HepG2 (cell line): ENCODE measurements at regions not wholly inside any gene's neighbourhood (a gene's known extent, or its start where the extent isn't known, plus 50 kb on each side); places are given as distances from the start of the nearest gene placed in this dataset.

Experiments
- ATAC-seq: fragments of 200-7000 bp; cut with Tn5 transposase; 3 replicates; pipeline ENCODE4 v1.9.1; 2020; ENCODE audit warnings: mild to moderate bottlenecking, moderate library complexity
- BruUV-seq: library from RNA; stranded (reverse); fragments of 400-500 nt; replicated peaks from 2 replicates; lab custom pipeline; 2021; lab: Mats Ljungman, UMichigan
- CTCF ChIA-PET: fragments of 300-600 bp; formaldehyde crosslinking; extraction: SDS; loops from one replicate; lab custom pipeline; 2021; ENCODE audit warnings: low total read pairs, inconsistent platforms, low intra/inter-chr PET ratio; lab: Yijun Ruan, JAX
- POLR2A ChIA-PET: fragments of 350-600 bp; sonication (Branson Sonifier 250); formaldehyde crosslinking; loops from one replicate; lab custom pipeline; 2020; ENCODE audit warnings: antibody characterized with exemption, inconsistent platforms; lab: Yijun Ruan, JAX
- DNase-seq: peaks from one replicate; pipeline ENCODE4 v3.0.0-alpha.2; 2015; ENCODE audit warnings: low spot score
- FAIRE-seq: peaks from 3 replicates; lab custom pipeline; 2011; peaks lifted over from hg19 to GRCh38; lab: Jason Lieb, UNC
- H2AFZ ChIP-seq: one replicate; pipeline ENCODE4 v1.6.1; 2011; ENCODE audit warnings: low read length, inconsistent platforms
- H3K27ac ChIP-seq: fragments of 300-600 bp; 3 replicates; pipeline ENCODE4 v1.8.0; 2011; ENCODE audit warnings: mixed run types, mild to moderate bottlenecking, mixed read lengths, low read length, inconsistent platforms; ENCODE audit not compliant: insufficient read depth; ENCODE audit errors: extremely low read length
- H3K27me3 ChIP-seq, 2 experiments: fragments of 200-600 bp in 1 of 2; 2 replicates in 1 of 2; 3 replicates in 1 of 2; pipeline versions ENCODE4 v1.6.0 to v1.8.0; 2011; ENCODE audit warnings: low read length in 2 of 2, mild to moderate bottlenecking in 2 of 2, moderate library complexity in 2 of 2, inconsistent platforms in 1 of 2; ENCODE audit not compliant: insufficient read depth in 2 of 2, control insufficient read depth in 1 of 2
- H3K36me3 ChIP-seq, 2 experiments: fragments of 200-600 bp in 1 of 2; replicated peaks in 1 of 2; 2 replicates in 1 of 2; 3 replicates in 1 of 2; pipeline versions ENCODE4 v1.5.1 to v1.8.0; 2011; ENCODE audit warnings: low read length in 2 of 2, inconsistent platforms in 1 of 2; ENCODE audit not compliant: insufficient read depth in 2 of 2, control insufficient read depth in 1 of 2
- H3K4me1 ChIP-seq: 2 replicates; pipeline ENCODE4 v1.5.1; 2012; ENCODE audit warnings: low read length, inconsistent platforms; ENCODE audit not compliant: insufficient read depth
- H3K4me2 ChIP-seq: 2 replicates; pipeline ENCODE4 v1.6.0; 2011; ENCODE audit warnings: low read depth, low read length, inconsistent platforms
- H3K4me3 ChIP-seq, 3 experiments: fragments of 200-600 bp in 1 of 3; sonication (generic), shearing (Covaris generic) in 1 of 3; replicated peaks in 1 of 3; 2 replicates each; pipeline ENCODE4 v1.5.1; 2011 to 2016; ENCODE audit warnings: low read length in 3 of 3, inconsistent platforms in 2 of 3, low read depth in 2 of 3, mild to moderate bottlenecking in 2 of 3, control low read depth in 1 of 3, mixed read lengths in 1 of 3; ENCODE audit not compliant: insufficient read depth in 1 of 3
- H3K79me2 ChIP-seq: one replicate; pipeline ENCODE4 v1.6.1; 2011; ENCODE audit warnings: low read length, inconsistent platforms; ENCODE audit not compliant: insufficient read depth
- H3K9ac ChIP-seq: 2 replicates; pipeline ENCODE4 v1.6.0; 2011; ENCODE audit warnings: mild to moderate bottlenecking, low read depth, low read length, inconsistent platforms; ENCODE audit not compliant: insufficient read depth
- H3K9me3 ChIP-seq: 2 replicates; pipeline ENCODE4 v1.5.1; 2012; ENCODE audit warnings: mild to moderate bottlenecking, low read length
- H4K20me1 ChIP-seq: 2 replicates; pipeline ENCODE4 v1.6.0; 2011; ENCODE audit warnings: inconsistent platforms, mild to moderate bottlenecking, low read length, moderate library complexity; ENCODE audit not compliant: insufficient read depth
- ARNTL ChIP-seq: sonication (generic); formaldehyde crosslinking; IDR thresholded peaks from 2 replicates; pipeline ENCODE4 v1.4.0; 2020; ENCODE audit warnings: mild to moderate bottlenecking, missing genetic modification reagents
- MLLT10 ChIP-seq: sonication (generic); formaldehyde crosslinking; IDR thresholded peaks from 2 replicates; pipeline ENCODE4 v1.4.0; 2020; ENCODE audit warnings: missing genetic modification reagents
- PLSCR1 ChIP-seq: sonication (generic); formaldehyde crosslinking; IDR thresholded peaks from 2 replicates; pipeline ENCODE4 v1.5.0; 2020; ENCODE audit warnings: missing genetic modification reagents, mild to moderate bottlenecking, borderline replicate concordance
- PRDM10 ChIP-seq: sonication (generic); formaldehyde crosslinking; IDR thresholded peaks from 2 replicates; pipeline ENCODE4 v1.4.0; 2020; ENCODE audit warnings: low read depth, missing genetic modification reagents
- RAD51 ChIP-seq: fragments of 450-650 bp; IDR thresholded peaks from 2 replicates; pipeline ENCODE4 v1.6.1; 2016; ENCODE audit warnings: borderline replicate concordance
- SMC3 ChIP-seq: IDR thresholded peaks from 2 replicates; pipeline ENCODE4 v1.6.1; 2011; ENCODE audit warnings: low read length, improper control_type of control experiment
- SNAI1 ChIP-seq: sonication (generic); formaldehyde crosslinking; IDR thresholded peaks from 2 replicates; pipeline ENCODE4 v1.5.0; 2020; ENCODE audit warnings: mild to moderate bottlenecking, missing genetic modification reagents, borderline replicate concordance
- SP140L ChIP-seq: sonication (generic); formaldehyde crosslinking; IDR thresholded peaks from 2 replicates; pipeline ENCODE4 v1.4.0; 2020; ENCODE audit warnings: missing genetic modification reagents, borderline replicate concordance
- ZBTB3 ChIP-seq: sonication (generic); formaldehyde crosslinking; IDR thresholded peaks from 2 replicates; pipeline ENCODE4 v1.4.0; 2020; ENCODE audit warnings: low read depth, mild to moderate bottlenecking, moderate library complexity, missing genetic modification reagents, borderline replicate concordance
- ZBTB44 ChIP-seq: sonication (generic); formaldehyde crosslinking; IDR thresholded peaks from 2 replicates; pipeline ENCODE4 v1.4.0; 2020; ENCODE audit warnings: missing genetic modification reagents
- ZFP1 ChIP-seq: IDR thresholded peaks from 2 replicates; pipeline ENCODE4 v1.6.1; 2016
- ZFYVE20 ChIP-seq: sonication (generic); formaldehyde crosslinking; IDR thresholded peaks from 2 replicates; pipeline ENCODE4 v1.8.0; 2023; ENCODE audit warnings: low read depth, mild to moderate bottlenecking, moderate library complexity, missing genetic modification reagents, borderline replicate concordance
- ZIK1 ChIP-seq: sonication (generic); formaldehyde crosslinking; IDR thresholded peaks from 2 replicates; pipeline ENCODE4 v1.5.0; 2020; ENCODE audit warnings: mild to moderate bottlenecking, low read depth, missing genetic modification reagents, borderline replicate concordance
- ZNF143 ChIP-seq: sonication (generic); formaldehyde crosslinking; IDR thresholded peaks from 2 replicates; pipeline ENCODE4 v1.4.0; 2020; ENCODE audit warnings: missing genetic modification reagents
- ZNF292 ChIP-seq: sonication (generic); formaldehyde crosslinking; IDR thresholded peaks from 2 replicates; pipeline ENCODE4 v1.8.1; 2022; ENCODE audit warnings: mild to moderate bottlenecking, low read depth, missing genetic modification reagents, borderline replicate concordance
- ZNF644 ChIP-seq: IDR thresholded peaks from 2 replicates; pipeline ENCODE4 v1.6.1; 2016; ENCODE audit warnings: low read depth
- ZNF737 ChIP-seq: sonication (generic); formaldehyde crosslinking; IDR thresholded peaks from 2 replicates; pipeline ENCODE4 v1.5.0; 2020; ENCODE audit warnings: missing genetic modification reagents, mild to moderate bottlenecking, borderline replicate concordance
- ZSCAN25 ChIP-seq: sonication (generic); formaldehyde crosslinking; IDR thresholded peaks from 2 replicates; pipeline ENCODE4 v1.8.0; 2022; ENCODE audit warnings: mild to moderate bottlenecking, missing genetic modification reagents
- WGBS: methylation state at CpG from one replicate; pipeline ENCODE4 v1.1.6; 2017; ENCODE audit warnings: low lambda C conversion rate; 5-methylcytosine and 5-hydroxymethylcytosine counted together
- in situ Hi-C: cut with HindIII; loops from 2 replicates; pipeline ENCODE4 v1.10.0; 2017; ENCODE audit warnings: low pct_unique_long_range_greater_than_20kb; ENCODE audit not compliant: extremely low pct_ligation_motif_present
- intact Hi-C: fragments of 100-400 bp; cut with micrococcal nuclease; formaldehyde crosslinking; loops from one replicate; pipeline ENCODE4 v1.10.0; 2022; ENCODE audit not compliant: unreplicated experiment
- TF ChIP-seq, protein P1 (sequence below): IDR thresholded peaks from 2 replicates; pipeline ENCODE4 v1.6.1; 2012; ENCODE audit warnings: inconsistent platforms
- TF ChIP-seq, protein P2 (sequence below): sonication (generic); formaldehyde crosslinking; IDR thresholded peaks from 2 replicates; pipeline ENCODE4 v1.4.0; 2020; ENCODE audit warnings: missing genetic modification reagents, mild to moderate bottlenecking, borderline replicate concordance

GRCh38 chr5:25451294-25451693, 806.5 kb upstream of the CDH10 start:
- CTCF ChIA-PET = no interaction called here
- Histone ChIP-seq H3K27ac (no peak overlapping the region), H4K20me1 (no peaks in the 10 kb centered on the region), H3K9me3 (peaks cover 11% of the 10 kb centered on the region; the same call in 1 of the 2 replicates), H3K4me3 (no peak overlapping the region), H3K36me3 (no peaks in the 10 kb centered on the region), H3K79me2 (no peaks in the 10 kb centered on the region), H3K4me2 (no peak overlapping the region), H3K9ac (no peak overlapping the region), H3K27me3 (no peaks in the 10 kb centered on the region), H3K4me1 (no peaks in the 10 kb centered on the region), H2AFZ (no peak overlapping the region)
- POLR2A ChIA-PET = no interaction called here
- ATAC-seq (no peak), FAIRE-seq (no peak), DNase-seq (no peak)
- intact Hi-C loops (no loop called here), in situ Hi-C loops (no loop called here)
- WGBS = 6% methylated on average over 2 of the region's 2 CpGs
- TF ChIP-seq, protein P1, sequence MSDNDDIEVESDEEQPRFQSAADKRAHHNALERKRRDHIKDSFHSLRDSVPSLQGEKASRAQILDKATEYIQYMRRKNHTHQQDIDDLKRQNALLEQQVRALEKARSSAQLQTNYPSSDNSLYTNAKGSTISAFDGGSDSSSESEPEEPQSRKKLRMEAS = no peak
- TF ChIP-seq SP140L (CRISPR knock-in tag) (no peak), RAD51 (no peak), ARNTL (CRISPR knock-in tag) (no peak), ZBTB44 (CRISPR knock-in tag) (no peak), ZIK1 (CRISPR knock-in tag) (no peak), MLLT10 (CRISPR knock-in tag) (no peak), PLSCR1 (CRISPR knock-in tag) (no peak), ZBTB3 (no peak), ZNF292 (CRISPR knock-in tag) (no peak), PRDM10 (CRISPR knock-in tag) (no peak), SMC3 (no peak), ZNF737 (no peak), ZFP1 (no peak), ZFYVE20 (CRISPR knock-in tag) (no peak), ZNF143 (no peak), ZNF644 (CRISPR knock-in tag) (no peak), SNAI1 (no peak), ZSCAN25 (CRISPR knock-in tag) (no peak)
- TF ChIP-seq, protein P2, sequence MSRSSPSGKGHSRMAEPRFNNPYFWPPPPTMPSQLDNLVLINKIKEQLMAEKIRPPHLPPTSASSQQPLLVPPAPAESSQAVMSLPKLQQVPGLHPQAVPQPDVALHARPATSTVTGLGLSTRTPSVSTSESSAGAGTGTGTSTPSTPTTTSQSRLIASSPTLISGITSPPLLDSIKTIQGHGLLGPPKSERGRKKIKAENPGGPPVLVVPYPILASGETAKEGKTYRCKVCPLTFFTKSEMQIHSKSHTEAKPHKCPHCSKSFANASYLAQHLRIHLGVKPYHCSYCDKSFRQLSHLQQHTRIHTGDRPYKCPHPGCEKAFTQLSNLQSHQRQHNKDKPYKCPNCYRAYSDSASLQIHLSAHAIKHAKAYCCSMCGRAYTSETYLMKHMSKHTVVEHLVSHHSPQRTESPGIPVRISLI = no peak
- BruUV-seq = no TSS peak
